Chondrocyte (in vitro differentiated cells): ENCODE measurements at regions not wholly inside any gene's neighbourhood (a gene's known extent, or its start where the extent isn't known, plus 50 kb on each side); places are given as distances from the start of the nearest gene placed in this dataset.

Experiments used
- DNase-seq: peaks from one replicate; pipeline ENCODE4 v3.0.0; 2021; ENCODE audit warnings: mixed read lengths, low spot score
- H3K27ac Mint-ChIP-seq: one replicate; pipeline ENCODE4 v1.8.0; 2021; ENCODE audit warnings: mild to moderate bottlenecking, moderate library complexity, mixed read lengths; ENCODE audit not compliant: unreplicated experiment
- H3K27me3 Mint-ChIP-seq: 2 replicates; pipeline ENCODE4 v1.8.0; 2021; ENCODE audit warnings: low read depth, mixed read lengths
- H3K36me3 Mint-ChIP-seq: 2 replicates; pipeline ENCODE4 v1.8.0; 2021; ENCODE audit warnings: low read depth, mixed read lengths
- H3K4me1 Mint-ChIP-seq: 2 replicates; pipeline ENCODE4 v1.8.0; 2021; ENCODE audit warnings: low read depth, mild to moderate bottlenecking, mixed read lengths
- H3K4me3 Mint-ChIP-seq: one replicate; pipeline ENCODE4 v1.8.0; 2021; ENCODE audit warnings: mild to moderate bottlenecking, moderate library complexity, mixed read lengths; ENCODE audit not compliant: unreplicated experiment
- H3K9me3 Mint-ChIP-seq: 2 replicates; pipeline ENCODE4 v1.8.0; 2021; ENCODE audit warnings: low read depth, mixed read lengths
- TF ChIP-seq, protein P1 (sequence below): fragments of 200-600 bp; sonication (generic); IDR thresholded peaks from 2 replicates; pipeline ENCODE4 v1.5.0; 2021; ENCODE audit warnings: antibody characterized with exemption, mild to moderate bottlenecking, moderate library complexity

DNA sequence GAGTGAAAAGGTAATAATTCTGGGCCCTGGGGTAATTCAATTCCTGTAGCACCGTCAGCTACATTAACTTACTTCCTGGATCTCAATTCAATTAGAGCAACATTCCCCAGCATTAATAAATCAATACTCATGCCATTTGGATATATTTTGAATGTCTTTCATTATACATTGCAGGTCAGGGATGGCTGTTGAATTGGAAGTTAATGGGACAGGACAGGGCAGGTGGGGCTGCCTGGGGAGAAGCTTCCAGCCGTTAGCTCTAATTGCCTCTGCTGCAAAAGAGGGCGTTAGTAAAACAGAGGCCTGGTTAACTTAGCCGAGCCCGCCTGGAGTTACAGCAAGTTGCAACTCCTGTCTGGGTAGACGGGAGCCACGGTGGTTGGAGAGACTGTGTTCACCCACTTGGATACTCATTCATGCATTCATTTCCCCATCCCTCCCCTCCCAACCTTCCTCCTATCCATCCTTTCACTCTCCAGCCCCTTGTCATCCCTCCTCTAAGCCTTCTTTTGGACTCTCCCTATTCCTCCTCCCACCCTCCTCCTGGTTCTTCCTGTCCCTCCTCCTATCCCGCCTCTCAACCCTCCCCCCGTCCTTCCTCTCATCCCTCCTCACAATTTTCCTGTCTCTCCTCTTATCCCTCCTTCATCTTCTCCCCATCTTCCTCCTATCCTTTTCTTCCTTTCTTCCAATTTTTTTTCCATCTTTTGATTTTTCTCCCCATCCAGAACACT is 137.6 kb upstream of the RUNX3 start:
- peaks cover 12% of the 10 kb centered on the region for H3K27me3 Mint-ChIP-seq
- H3K27ac Mint-ChIP-seq, result no peak overlapping the region
- H3K36me3 Mint-ChIP-seq, result no peaks in the 10 kb centered on the region
- H3K4me1 Mint-ChIP-seq, result peaks cover 9% of the 10 kb centered on the region
- H3K4me3 Mint-ChIP-seq, result no peak overlapping the region
- TF ChIP-seq, protein P1, sequence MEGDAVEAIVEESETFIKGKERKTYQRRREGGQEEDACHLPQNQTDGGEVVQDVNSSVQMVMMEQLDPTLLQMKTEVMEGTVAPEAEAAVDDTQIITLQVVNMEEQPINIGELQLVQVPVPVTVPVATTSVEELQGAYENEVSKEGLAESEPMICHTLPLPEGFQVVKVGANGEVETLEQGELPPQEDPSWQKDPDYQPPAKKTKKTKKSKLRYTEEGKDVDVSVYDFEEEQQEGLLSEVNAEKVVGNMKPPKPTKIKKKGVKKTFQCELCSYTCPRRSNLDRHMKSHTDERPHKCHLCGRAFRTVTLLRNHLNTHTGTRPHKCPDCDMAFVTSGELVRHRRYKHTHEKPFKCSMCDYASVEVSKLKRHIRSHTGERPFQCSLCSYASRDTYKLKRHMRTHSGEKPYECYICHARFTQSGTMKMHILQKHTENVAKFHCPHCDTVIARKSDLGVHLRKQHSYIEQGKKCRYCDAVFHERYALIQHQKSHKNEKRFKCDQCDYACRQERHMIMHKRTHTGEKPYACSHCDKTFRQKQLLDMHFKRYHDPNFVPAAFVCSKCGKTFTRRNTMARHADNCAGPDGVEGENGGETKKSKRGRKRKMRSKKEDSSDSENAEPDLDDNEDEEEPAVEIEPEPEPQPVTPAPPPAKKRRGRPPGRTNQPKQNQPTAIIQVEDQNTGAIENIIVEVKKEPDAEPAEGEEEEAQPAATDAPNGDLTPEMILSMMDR, result no peak
- DNase-seq, result peak; percentile 37
- H3K9me3 Mint-ChIP-seq, result no peaks in the 10 kb centered on the region

DNA sequence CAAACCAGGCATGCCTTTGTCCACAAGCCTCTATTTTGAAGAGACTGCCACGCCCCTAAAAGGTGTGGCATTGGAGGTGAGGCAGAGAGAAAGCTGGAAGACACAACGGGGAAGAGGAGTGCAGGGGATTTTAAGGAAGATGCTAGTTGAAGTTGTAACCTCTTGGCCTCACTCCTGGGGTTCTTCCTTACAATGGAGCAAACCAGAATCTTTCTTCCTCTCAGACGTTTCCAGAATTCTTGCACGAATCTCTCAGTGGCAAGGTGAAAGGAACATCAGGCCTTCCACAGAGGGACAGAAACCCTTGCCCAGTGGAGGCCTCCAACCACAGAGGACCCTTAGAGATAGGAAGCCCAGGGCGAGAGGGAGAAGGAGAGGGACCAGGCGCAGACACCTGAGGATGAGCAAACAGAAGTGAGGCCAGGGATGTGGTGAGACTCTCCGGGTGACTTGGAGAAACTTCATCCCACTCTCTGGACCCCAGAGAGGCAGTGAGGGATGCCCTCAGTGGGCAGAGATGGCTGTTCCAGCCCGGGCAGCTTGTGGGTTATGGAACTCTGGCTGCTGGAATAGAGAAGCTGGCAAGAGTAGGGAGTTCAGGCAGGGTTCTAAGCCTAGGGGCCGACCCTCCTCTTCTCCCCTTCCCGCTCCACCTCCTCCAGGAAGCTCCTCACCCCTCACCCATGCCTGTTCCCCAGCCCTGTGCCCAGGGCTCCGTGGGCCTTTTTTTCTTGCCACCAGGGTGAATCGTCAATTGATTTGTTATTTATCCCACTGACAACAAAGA is 136.8 kb upstream of the RUNX3 start:
- DNase-seq, result peak; percentile 42
- Mint-ChIP-seq H3K9me3 (no peaks in the 10 kb centered on the region), H3K27ac (no peak overlapping the region), H3K4me3 (no peak overlapping the region), H3K27me3 (peaks cover 12% of the 10 kb centered on the region), H3K4me1 (peaks cover 9% of the 10 kb centered on the region), H3K36me3 (no peaks in the 10 kb centered on the region)
- TF ChIP-seq, protein P1, result no peak

DNA sequence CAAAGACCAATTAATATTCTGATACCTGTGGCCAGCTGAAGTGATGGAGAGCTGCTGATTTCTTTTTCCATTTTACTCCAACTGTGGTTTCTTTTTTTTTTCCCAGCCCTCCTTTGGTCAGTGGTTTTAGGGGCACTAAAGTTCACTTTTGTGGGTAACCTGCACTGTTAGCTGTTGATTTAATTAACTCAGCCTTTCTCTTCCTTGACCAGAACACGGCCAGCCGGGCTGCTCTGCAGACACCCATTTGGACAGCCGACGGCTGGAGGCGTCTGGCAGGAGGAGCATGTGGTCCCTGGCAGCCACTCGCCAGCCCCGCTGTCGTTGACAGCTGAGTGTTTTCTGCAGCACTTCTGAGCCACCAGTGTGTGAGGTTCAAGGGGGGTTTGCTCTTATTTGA is 136.2 kb upstream of the RUNX3 start:
- Mint-ChIP-seq H3K36me3 (no peaks in the 10 kb centered on the region), H3K4me1 (peaks cover 9% of the 10 kb centered on the region), H3K27me3 (peaks cover 12% of the 10 kb centered on the region), H3K4me3 (no peak overlapping the region), H3K27ac (no peak overlapping the region), H3K9me3 (no peaks in the 10 kb centered on the region)
- peak; percentile 54 for DNase-seq
- TF ChIP-seq, protein P1, result no peak

DNA sequence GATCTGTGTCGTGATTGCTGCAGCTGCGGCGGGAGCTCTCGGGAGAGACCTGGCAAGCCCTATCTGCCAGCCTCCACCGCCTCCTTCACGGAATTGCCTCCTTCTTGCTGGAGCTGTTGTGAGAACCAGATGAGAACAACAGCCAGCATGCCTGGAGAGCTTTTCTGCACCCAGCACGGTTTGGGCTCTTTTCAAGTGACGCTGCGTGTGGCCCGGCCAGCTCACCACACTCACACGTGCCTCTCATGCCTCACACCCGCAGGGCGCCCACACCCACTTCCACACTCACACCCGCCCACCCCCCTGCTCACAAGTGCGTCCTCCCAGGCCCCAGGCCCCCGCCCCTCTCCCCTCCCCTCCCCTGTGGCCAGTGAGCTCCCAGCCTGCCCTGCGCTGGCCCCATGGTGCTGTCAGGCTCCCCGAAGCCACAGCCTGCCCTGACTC is 135.7 kb upstream of the RUNX3 start:
- Mint-ChIP-seq H3K4me1 (peaks cover 9% of the 10 kb centered on the region), H3K4me3 (no peak overlapping the region), H3K27ac (no peak overlapping the region), H3K27me3 (peaks cover 12% of the 10 kb centered on the region), H3K9me3 (no peaks in the 10 kb centered on the region), H3K36me3 (no peaks in the 10 kb centered on the region)
- TF ChIP-seq, protein P1, result no peak
- peak; percentile 78 for DNase-seq

DNA sequence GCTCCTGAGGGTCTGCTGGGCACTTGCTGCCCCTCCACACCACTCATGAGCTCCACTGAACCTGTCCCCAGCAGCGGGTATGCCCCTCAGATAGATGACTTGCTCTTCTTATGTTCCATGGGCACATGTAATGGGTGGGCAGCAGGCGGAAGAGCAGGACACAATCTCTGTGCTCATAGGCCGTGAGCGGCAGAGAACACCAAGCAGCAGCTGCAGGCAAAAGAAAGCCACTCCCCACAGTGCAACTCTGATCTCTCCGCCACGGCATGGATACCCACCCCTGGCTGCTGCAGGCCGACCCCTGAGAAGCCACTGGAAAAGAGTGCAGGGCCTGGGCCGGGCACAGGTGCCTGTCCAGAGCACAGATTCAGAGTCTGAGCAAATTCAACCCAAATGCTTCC is 135.2 kb upstream of the RUNX3 start:
- peak; percentile 54 for DNase-seq
- no peak overlapping the region for H3K27ac Mint-ChIP-seq
- H3K4me3 Mint-ChIP-seq, result no peak overlapping the region
- H3K9me3 Mint-ChIP-seq, result no peaks in the 10 kb centered on the region
- peaks cover 12% of the 10 kb centered on the region for H3K27me3 Mint-ChIP-seq
- peaks cover 9% of the 10 kb centered on the region for H3K4me1 Mint-ChIP-seq
- H3K36me3 Mint-ChIP-seq, result no peaks in the 10 kb centered on the region
- TF ChIP-seq, protein P1, result no peak
